ENCODE measurements at regions not wholly inside any gene's neighbourhood (a gene's known extent, or its start where the extent isn't known, plus 50 kb on each side); places are given as distances from the start of the nearest gene placed in this dataset.
A peak's percentile ranks its signal among the peaks of the same experiment; 100 is the strongest.

GRCh38 chr5:32506799-32507198, 62.3 kb upstream of the ZFR start:
- TF ChIP-seq POLR2AphosphoS5 (IDR thresholded peaks at IDR 0.05; ENCODE audit: insufficient read depth in 1 of 2, low read depth in 1 of 2): peak in 1 of 2 donors; percentile 44
- no peak for TF ChIP-seq CTCF (IDR thresholded peaks at IDR 0.05)
- TF ChIP-seq POLR2A (IDR thresholded peaks at IDR 0.05): no peak
